ENCODE measurements at regions not wholly inside any gene's neighbourhood (a gene's known extent, or its start where the extent isn't known, plus 50 kb on each side); places are given as distances from the start of the nearest gene placed in this dataset.

DNA sequence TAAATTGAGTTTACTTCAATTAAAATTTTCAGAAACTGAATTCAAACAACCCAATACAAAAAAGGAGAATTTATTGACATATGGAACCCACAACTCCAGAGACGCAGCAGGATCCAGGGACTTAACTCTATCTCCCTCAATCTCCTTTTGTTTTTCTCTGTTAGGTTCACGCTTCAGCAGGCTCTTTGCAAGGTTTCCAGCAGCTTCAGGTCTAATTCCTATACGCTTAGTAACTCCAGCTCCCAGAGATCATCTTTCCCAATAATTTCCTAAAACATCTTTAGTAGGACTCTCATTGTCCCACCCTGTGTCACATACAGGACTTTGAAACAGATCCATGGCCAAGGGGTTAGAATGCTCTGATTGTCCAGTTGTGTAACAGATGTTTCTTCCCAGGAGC is 175.2 kb downstream of the RMST start:
- DNase-seq (ENCODE audit: low spot score, unreplicated experiment), result no peak
- H3K9me3 Mint-ChIP-seq (ENCODE audit: low read depth), result peaks cover 3% of the 10 kb centered on the region
- H3K36me3 Mint-ChIP-seq (ENCODE audit: insufficient read depth), result no peaks in the 10 kb centered on the region
- H3K4me3 Mint-ChIP-seq (ENCODE audit: low read depth), result no peak overlapping the region
- H3K4me1 Mint-ChIP-seq (ENCODE audit: low read depth), result no peaks in the 10 kb centered on the region
- no peak overlapping the region for H3K27ac Mint-ChIP-seq
- TF ChIP-seq, protein P1, sequence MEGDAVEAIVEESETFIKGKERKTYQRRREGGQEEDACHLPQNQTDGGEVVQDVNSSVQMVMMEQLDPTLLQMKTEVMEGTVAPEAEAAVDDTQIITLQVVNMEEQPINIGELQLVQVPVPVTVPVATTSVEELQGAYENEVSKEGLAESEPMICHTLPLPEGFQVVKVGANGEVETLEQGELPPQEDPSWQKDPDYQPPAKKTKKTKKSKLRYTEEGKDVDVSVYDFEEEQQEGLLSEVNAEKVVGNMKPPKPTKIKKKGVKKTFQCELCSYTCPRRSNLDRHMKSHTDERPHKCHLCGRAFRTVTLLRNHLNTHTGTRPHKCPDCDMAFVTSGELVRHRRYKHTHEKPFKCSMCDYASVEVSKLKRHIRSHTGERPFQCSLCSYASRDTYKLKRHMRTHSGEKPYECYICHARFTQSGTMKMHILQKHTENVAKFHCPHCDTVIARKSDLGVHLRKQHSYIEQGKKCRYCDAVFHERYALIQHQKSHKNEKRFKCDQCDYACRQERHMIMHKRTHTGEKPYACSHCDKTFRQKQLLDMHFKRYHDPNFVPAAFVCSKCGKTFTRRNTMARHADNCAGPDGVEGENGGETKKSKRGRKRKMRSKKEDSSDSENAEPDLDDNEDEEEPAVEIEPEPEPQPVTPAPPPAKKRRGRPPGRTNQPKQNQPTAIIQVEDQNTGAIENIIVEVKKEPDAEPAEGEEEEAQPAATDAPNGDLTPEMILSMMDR (IDR thresholded peaks at IDR 0.05; ENCODE audit: unreplicated experiment), result no peak
- no peaks in the 10 kb centered on the region for H3K27me3 Mint-ChIP-seq

- Mint-ChIP-seq H3K4me3 (ENCODE audit: low read depth) (no peak overlapping the region), H3K27me3 (no peaks in the 10 kb centered on the region), H3K36me3 (ENCODE audit: insufficient read depth) (no peaks in the 10 kb centered on the region), H3K27ac (no peak overlapping the region), H3K4me1 (ENCODE audit: low read depth) (no peaks in the 10 kb centered on the region), H3K9me3 (ENCODE audit: low read depth) (peaks cover 3% of the 10 kb centered on the region)
- TF ChIP-seq, protein P1 (IDR thresholded peaks at IDR 0.05; ENCODE audit: unreplicated experiment), result no peak
- no peak for DNase-seq (ENCODE audit: low spot score, unreplicated experiment)
Measured at GRCh38 chr12:97638739-97639138, 176.1 kb downstream of the RMST start.

GRCh38 chr12:97639702-97640101 is 177.1 kb downstream of the RMST start:
- Mint-ChIP-seq H3K36me3 (ENCODE audit: insufficient read depth) (no peaks in the 10 kb centered on the region), H3K27ac (no peak overlapping the region)

GRCh38 chr12:97640826-97641225 is 178.2 kb downstream of the RMST start:
- Mint-ChIP-seq H3K4me1 (ENCODE audit: low read depth) (no peaks in the 10 kb centered on the region), H3K27ac (no peak overlapping the region), H3K9me3 (ENCODE audit: low read depth) (peaks cover 3% of the 10 kb centered on the region), H3K27me3 (no peaks in the 10 kb centered on the region), H3K4me3 (ENCODE audit: low read depth) (no peak overlapping the region), H3K36me3 (ENCODE audit: insufficient read depth) (no peaks in the 10 kb centered on the region)
- DNase-seq (ENCODE audit: low spot score, unreplicated experiment), result no peak
- TF ChIP-seq, protein P1 (IDR thresholded peaks at IDR 0.05; ENCODE audit: unreplicated experiment), result no peak

More at GRCh38 chr12:97639702-97640101, 177.1 kb downstream of the RMST start:
- no peak for DNase-seq (ENCODE audit: low spot score, unreplicated experiment)
- no peaks in the 10 kb centered on the region for H3K27me3 Mint-ChIP-seq
- peaks cover 3% of the 10 kb centered on the region for H3K9me3 Mint-ChIP-seq (ENCODE audit: low read depth)
- H3K4me1 Mint-ChIP-seq (ENCODE audit: low read depth), result no peaks in the 10 kb centered on the region
- no peak overlapping the region for H3K4me3 Mint-ChIP-seq (ENCODE audit: low read depth)
- TF ChIP-seq, protein P1 (IDR thresholded peaks at IDR 0.05; ENCODE audit: unreplicated experiment), result no peak

DNA sequence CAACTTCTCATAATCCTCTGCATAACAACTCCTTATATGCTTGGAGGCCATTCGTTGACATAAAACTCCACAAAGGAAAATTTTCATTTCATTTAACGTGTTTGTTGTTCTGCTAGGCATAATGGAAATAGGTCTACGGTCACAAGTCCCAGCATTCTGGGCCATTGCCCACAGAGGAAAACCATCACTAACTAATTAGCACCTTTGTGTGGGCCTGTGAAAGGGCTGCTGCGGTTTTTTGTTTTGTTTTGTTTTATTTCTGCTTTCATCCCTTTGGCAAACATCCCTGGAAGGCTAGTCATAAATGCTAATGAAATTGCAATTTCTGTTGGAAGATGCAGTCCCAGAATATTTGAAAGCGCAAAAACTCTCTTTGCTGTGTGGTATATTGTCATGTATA is 180.3 kb downstream of the RMST start:
- Mint-ChIP-seq H3K27me3 (no peaks in the 10 kb centered on the region), H3K36me3 (ENCODE audit: insufficient read depth) (no peaks in the 10 kb centered on the region), H3K4me1 (ENCODE audit: low read depth) (no peaks in the 10 kb centered on the region), H3K9me3 (ENCODE audit: low read depth) (peaks cover 3% of the 10 kb centered on the region), H3K4me3 (ENCODE audit: low read depth) (no peak overlapping the region), H3K27ac (no peak overlapping the region)
- TF ChIP-seq, protein P1 (IDR thresholded peaks at IDR 0.05; ENCODE audit: unreplicated experiment), result no peak
- no peak for DNase-seq (ENCODE audit: low spot score, unreplicated experiment)

Data from progenitor cell of endocrine pancreas (in vitro differentiated cells).